ENCODE measurements at regions not wholly inside any gene's neighbourhood (a gene's known extent, or its start where the extent isn't known, plus 50 kb on each side); places are given as distances from the start of the nearest gene placed in this dataset.

DNA sequence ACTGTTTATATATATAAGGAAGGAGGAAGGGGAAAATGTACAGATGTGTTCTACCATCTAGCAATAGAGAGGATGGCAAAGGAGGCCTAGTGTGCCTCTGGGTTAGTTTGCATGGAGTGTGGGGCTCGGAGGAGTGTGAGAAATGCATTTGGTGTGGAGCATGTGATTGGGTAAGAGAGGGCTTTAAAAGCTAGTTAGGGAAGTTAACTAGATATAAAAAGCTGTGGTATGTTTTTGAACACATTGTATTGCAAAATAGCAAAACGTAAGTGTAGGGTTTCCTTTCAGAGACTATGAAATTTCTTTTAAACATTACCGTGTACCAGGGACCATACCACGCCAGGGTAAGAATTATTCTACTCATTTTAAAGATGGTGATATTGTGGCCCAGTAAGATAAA, 53.3 kb upstream of the STXBP6 start:
- H3K27me3 Mint-ChIP-seq (ENCODE audit: low read depth in 3 of 3): peaks cover 0 to 13% (median 2%) of the 10 kb centered on the region in 3 donors
- H3K36me3 Mint-ChIP-seq: no peaks in the 10 kb centered on the region
- H3K9me3 Mint-ChIP-seq: peaks cover 0 to 4% (median 0%) of the 10 kb centered on the region in 6 donors
- no peak for DNase-seq
- H3K27ac Mint-ChIP-seq: no peak overlapping the region
- H3K4me1 Mint-ChIP-seq: no peaks in the 10 kb centered on the region
- H3K4me3 Mint-ChIP-seq: no peak overlapping the region

- no peak for DNase-seq
- H3K27me3 Mint-ChIP-seq (ENCODE audit: low read depth in 3 of 3): peaks cover 0 to 13% (median 3%) of the 10 kb centered on the region in 3 donors
- H3K9me3 Mint-ChIP-seq: peaks cover 0 to 2% (median 0%) of the 10 kb centered on the region in 6 donors
- no peak overlapping the region for H3K4me3 Mint-ChIP-seq
- H3K27ac Mint-ChIP-seq: no peak overlapping the region
- no peaks in the 10 kb centered on the region for H3K4me1 Mint-ChIP-seq
- H3K36me3 Mint-ChIP-seq: no peaks in the 10 kb centered on the region
Measured at GRCh38 chr14:25102788-25103187, 52.8 kb upstream of the STXBP6 start.

GRCh38 chr14:25101276-25101675, 51.3 kb upstream of the STXBP6 start:
- H3K27ac Mint-ChIP-seq: no peak overlapping the region
- H3K36me3 Mint-ChIP-seq: no peaks in the 10 kb centered on the region
- DNase-seq: no peak
- H3K27me3 Mint-ChIP-seq (ENCODE audit: low read depth in 3 of 3): peaks cover 1 to 10% (median 4%) of the 10 kb centered on the region in 3 donors
- peaks cover 0 to 1% (median 0%) of the 10 kb centered on the region in 6 donors for H3K9me3 Mint-ChIP-seq
- no peak overlapping the region for H3K4me3 Mint-ChIP-seq
- no peaks in the 10 kb centered on the region for H3K4me1 Mint-ChIP-seq
